ENCODE measurements at regions not wholly inside any gene's neighbourhood (a gene's known extent, or its start where the extent isn't known, plus 50 kb on each side); places are given as distances from the start of the nearest gene placed in this dataset.
A peak's percentile ranks its signal among the peaks of the same experiment; 100 is the strongest.

DNA sequence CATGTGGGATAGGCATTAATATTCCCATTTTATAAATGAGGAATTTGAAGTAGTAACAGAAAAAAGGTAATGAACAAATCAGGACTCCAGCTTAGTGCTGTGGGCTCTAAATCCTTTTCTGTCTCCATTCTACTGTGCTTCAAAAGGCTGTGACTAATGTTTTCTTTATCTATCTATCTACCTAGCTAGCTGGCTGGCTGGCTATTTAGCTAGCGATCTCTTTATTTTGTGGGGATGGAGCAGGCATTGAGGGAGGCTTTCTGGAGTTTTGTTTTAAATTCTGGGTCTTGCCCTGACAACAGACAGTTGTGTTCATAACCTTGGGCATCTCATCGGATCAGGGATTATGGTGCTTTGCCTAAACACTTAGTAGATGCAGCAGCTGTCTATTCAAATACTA is 139.2 kb downstream of the SOX4 start:
- Histone ChIP-seq H3K4me3 (ENCODE audit: low read depth in 2 of 2, low read length in 2 of 2) (no peak overlapping the region), H3K27me3 (ENCODE audit: control insufficient read depth, insufficient read depth, low read length) (no peaks in the 10 kb centered on the region), H3K36me3 (ENCODE audit: control insufficient read depth, insufficient read depth, low read length) (no peaks in the 10 kb centered on the region), H3K27ac (ENCODE audit: low read length) (peak overlapping the region; percentile 72), H3K4me1 (ENCODE audit: control insufficient read depth, insufficient read depth, low read length) (peaks cover 30% of the 10 kb centered on the region), H3K9me3 (ENCODE audit: control insufficient read depth, insufficient read depth, low read depth, low read length) (no peaks in the 10 kb centered on the region)
- no TSS peak for BruUV-seq (replicated peaks)
- DNase-seq (ENCODE audit: low read depth, low spot score): no peak
- ATAC-seq: 0 out of 2 replicates have a peak, but pooled peaks have one; percentile 21
- intact Hi-C loops (cut with micrococcal nuclease; ENCODE audit: unreplicated experiment) (loop anchor here (10.0 kb wide), 1 partner anchor 202 kb away; no protein-coding TSS in a partner anchor), in situ Hi-C loops (cut with HindIII; ENCODE audit: low pct_unique_long_range_greater_than_20kb, low sequenced_read_pairs) (no loop called here)
- ChIA-PET CTCF (no interaction called here), POLR2A (no interaction called here)
- TF ChIP-seq SIN3A (IDR thresholded peaks at IDR 0.05; ENCODE audit: borderline replicate concordance, insufficient read depth, low read depth, low read length): no peak
- TF ChIP-seq POLR2AphosphoS5 (IDR thresholded peaks at IDR 0.05; ENCODE audit: low read depth, low read length): no peak
- no peak for TF ChIP-seq TCF7L2 (IDR thresholded peaks at IDR 0.05; ENCODE audit: low read depth, low read length)
- TF ChIP-seq, protein P1, sequence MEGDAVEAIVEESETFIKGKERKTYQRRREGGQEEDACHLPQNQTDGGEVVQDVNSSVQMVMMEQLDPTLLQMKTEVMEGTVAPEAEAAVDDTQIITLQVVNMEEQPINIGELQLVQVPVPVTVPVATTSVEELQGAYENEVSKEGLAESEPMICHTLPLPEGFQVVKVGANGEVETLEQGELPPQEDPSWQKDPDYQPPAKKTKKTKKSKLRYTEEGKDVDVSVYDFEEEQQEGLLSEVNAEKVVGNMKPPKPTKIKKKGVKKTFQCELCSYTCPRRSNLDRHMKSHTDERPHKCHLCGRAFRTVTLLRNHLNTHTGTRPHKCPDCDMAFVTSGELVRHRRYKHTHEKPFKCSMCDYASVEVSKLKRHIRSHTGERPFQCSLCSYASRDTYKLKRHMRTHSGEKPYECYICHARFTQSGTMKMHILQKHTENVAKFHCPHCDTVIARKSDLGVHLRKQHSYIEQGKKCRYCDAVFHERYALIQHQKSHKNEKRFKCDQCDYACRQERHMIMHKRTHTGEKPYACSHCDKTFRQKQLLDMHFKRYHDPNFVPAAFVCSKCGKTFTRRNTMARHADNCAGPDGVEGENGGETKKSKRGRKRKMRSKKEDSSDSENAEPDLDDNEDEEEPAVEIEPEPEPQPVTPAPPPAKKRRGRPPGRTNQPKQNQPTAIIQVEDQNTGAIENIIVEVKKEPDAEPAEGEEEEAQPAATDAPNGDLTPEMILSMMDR (IDR thresholded peaks at IDR 0.05): no peak
- no peak for TF ChIP-seq REST (IDR thresholded peaks at IDR 0.05; ENCODE audit: insufficient read depth in 1 of 2, low read depth in 2 of 2, low read length in 1 of 2)

DNA sequence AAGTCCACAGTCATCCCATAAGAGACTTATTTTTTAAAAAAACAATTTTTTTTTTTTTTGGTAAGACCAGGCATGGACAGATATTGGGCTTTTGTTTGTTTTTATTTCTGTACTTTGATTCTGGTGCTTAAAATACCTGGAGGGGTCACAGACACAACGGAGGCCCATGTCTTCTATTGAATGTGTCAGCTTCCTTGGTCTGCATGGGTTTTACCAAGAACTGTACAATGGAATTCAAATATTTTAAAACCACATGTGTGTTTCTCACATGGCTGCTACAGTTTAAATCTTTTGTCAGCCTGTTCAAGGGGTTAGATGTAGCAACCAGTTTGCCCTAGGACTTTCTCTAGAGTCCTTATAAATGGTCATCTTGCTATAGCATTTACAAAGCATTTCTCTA is 139.8 kb downstream of the SOX4 start:
- TF ChIP-seq REST (IDR thresholded peaks at IDR 0.05; ENCODE audit: insufficient read depth in 1 of 2, low read depth in 2 of 2, low read length in 1 of 2): no peak
- TF ChIP-seq, protein P1 (IDR thresholded peaks at IDR 0.05): no peak
- no peak for TF ChIP-seq TCF7L2 (IDR thresholded peaks at IDR 0.05; ENCODE audit: low read depth, low read length)
- TF ChIP-seq SIN3A (IDR thresholded peaks at IDR 0.05; ENCODE audit: borderline replicate concordance, insufficient read depth, low read depth, low read length): no peak
- TF ChIP-seq POLR2AphosphoS5 (IDR thresholded peaks at IDR 0.05; ENCODE audit: low read depth, low read length): no peak
- Histone ChIP-seq H3K4me3 (ENCODE audit: low read depth in 2 of 2, low read length in 2 of 2) (no peak overlapping the region), H3K36me3 (ENCODE audit: control insufficient read depth, insufficient read depth, low read length) (no peaks in the 10 kb centered on the region), H3K9me3 (ENCODE audit: control insufficient read depth, insufficient read depth, low read depth, low read length) (no peaks in the 10 kb centered on the region), H3K4me1 (ENCODE audit: control insufficient read depth, insufficient read depth, low read length) (peaks cover 35% of the 10 kb centered on the region), H3K27ac (ENCODE audit: low read length) (peak overlapping the region; percentile 72), H3K27me3 (ENCODE audit: control insufficient read depth, insufficient read depth, low read length) (no peaks in the 10 kb centered on the region)
- in situ Hi-C loops (cut with HindIII; ENCODE audit: low pct_unique_long_range_greater_than_20kb, low sequenced_read_pairs): no loop called here
- no peak for DNase-seq (ENCODE audit: low read depth, low spot score)
- intact Hi-C loops (cut with micrococcal nuclease; ENCODE audit: unreplicated experiment): loop anchor here (10.0 kb wide), 1 partner anchor 201 kb away; no protein-coding TSS in a partner anchor
- no peak for ATAC-seq
- ChIA-PET POLR2A (no interaction called here), CTCF (no interaction called here)
- BruUV-seq (replicated peaks): no TSS peak
